ENCODE measurements at regions not wholly inside any gene's neighbourhood (a gene's known extent, or its start where the extent isn't known, plus 50 kb on each side); places are given as distances from the start of the nearest gene placed in this dataset.

- TF ChIP-seq POLR2A (IDR thresholded peaks at IDR 0.05), result no peak
- no peak for TF ChIP-seq CTCF (IDR thresholded peaks at IDR 0.05)
- TF ChIP-seq POLR2AphosphoS5 (IDR thresholded peaks at IDR 0.05), result no peak
Observed at GRCh38 chr9:110081395-110081794, 126.6 kb downstream of the C9orf152 start.
